Left cardiac atrium (tissue), 4 donors: ENCODE measurements at regions not wholly inside any gene's neighbourhood (a gene's known extent, or its start where the extent isn't known, plus 50 kb on each side); places are given as distances from the start of the nearest gene placed in this dataset.
A peak's percentile ranks its signal among the peaks of the same experiment; 100 is the strongest.
"Not testable (repeated sequence)": the region's sequence is repeated elsewhere in the genome, so short reads cannot be mapped to it uniquely, and the experiment has no call there.

Experiments
- ATAC-seq, 2 donors: fragments of 200-7000 bp; cut with Tn5 transposase; one replicate each; pipeline ENCODE4 v1.9.1; 2020; ENCODE audit warnings: mild to moderate bottlenecking in 2 of 2, moderate library complexity in 2 of 2
- DNase-seq: peaks from one replicate; pipeline ENCODE4 v3.0.0-alpha.2; 2020
- intact Hi-C, 2 donors: fragments of 100-400 bp; cut with DNase I; formaldehyde crosslinking; loops; one replicate each; pipeline versions ENCODE4 v1.14.1 to v1.15.1; 2022 to 2023
- donor health status: DM: no; HTN: yes; CAD: no.
- donor health status: DM: no; HTN: yes; CAD: no; lungs with severe emphysema.
- donor health status: DM: yes; HTN: yes; CAD: no.
- donor health status: Dilated cardiomyopathy.

DNA sequence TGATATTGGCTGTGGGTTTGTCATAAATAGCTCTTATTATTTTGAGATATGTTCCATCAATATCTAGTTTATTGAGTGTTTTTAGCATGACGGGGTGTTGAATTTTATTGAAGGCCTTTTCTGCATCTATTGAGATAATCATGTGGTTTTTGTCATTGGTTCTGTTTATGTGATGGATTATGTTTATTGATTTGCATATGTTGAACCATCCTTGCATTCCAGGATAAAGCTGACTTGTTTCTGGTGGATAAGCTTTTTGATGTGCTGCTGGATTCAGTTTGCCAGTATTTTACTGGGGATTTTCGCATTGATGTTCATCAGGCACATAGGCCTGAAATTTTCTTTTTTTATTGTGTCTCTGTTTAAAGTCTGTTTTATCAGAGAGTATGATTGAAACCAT lies 151.1 kb upstream of the CREB1 start:
- DNase-seq, ATAC-seq, intact Hi-C loops: not testable (repeated sequence)

DNA sequence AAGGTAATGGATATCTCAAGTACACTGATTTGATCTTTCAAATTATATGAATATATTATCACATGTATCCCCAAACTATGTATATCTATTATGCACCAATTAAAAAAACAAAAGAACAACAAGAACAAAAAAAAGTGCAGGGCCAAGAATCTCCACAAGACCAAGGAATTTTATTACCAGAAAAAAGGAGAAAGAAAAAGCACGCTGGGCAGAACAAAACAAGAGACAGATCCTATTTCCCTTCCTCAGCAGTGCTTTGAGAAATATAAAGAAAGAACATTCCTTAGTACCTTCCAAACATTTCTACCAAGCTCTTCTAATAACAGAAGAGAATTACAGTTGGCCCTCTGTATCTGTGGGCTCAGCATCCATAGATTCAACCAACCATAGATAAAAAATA lies 144.7 kb upstream of the CREB1 start:
- intact Hi-C loops = no loop called here
- no peak for ATAC-seq
- DNase-seq = no peak

DNA sequence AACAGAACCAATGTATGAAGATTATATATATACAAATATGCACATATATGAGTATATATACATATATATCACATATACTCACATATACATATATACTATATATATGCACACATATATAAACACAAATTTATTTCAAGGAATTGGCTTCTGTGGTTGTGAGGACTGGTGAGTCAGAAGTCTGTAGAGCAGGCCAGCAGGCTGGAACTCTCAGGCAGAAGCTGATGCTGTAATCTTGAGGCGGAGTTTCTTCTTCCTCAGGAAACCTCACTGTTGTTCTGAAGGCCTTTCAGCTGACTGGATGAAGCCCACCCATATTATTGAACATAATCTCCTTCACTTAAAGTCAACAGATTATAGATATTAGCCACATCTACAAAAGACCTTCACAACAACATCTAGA lies 143.9 kb upstream of the CREB1 start:
- DNase-seq (no peak), ATAC-seq (peak in 1 of 2 donors; percentile 30)
- intact Hi-C loops = no loop called here

DNA sequence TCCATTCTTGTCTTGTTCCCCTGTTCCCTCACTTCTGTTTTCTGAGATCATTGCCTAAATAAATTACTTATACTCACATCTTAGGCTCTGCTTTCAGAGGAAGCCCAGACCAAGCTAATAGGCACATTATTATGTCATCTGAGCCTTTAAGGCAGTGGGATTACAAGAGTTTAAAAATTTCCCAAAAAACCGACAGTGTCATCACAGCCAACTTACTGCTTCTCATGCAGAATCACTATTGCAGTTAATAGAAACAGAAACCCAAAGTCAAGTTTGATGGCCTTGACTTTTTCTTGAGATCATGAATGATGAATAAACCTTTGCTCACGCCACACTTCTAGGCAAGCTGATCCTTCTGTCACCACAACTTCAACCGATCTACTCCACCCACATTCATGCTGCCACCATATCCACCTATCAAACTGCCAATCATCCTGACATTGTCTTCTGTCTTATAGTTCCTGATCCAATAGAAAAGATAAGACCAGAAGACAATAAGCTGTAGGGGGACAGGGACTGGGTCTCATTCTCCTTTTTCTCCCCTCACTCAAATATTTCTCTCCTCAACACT lies 142.7 kb upstream of the CREB1 start:
- intact Hi-C loops = no loop called here
- ATAC-seq (no peak), DNase-seq (no peak)

DNA sequence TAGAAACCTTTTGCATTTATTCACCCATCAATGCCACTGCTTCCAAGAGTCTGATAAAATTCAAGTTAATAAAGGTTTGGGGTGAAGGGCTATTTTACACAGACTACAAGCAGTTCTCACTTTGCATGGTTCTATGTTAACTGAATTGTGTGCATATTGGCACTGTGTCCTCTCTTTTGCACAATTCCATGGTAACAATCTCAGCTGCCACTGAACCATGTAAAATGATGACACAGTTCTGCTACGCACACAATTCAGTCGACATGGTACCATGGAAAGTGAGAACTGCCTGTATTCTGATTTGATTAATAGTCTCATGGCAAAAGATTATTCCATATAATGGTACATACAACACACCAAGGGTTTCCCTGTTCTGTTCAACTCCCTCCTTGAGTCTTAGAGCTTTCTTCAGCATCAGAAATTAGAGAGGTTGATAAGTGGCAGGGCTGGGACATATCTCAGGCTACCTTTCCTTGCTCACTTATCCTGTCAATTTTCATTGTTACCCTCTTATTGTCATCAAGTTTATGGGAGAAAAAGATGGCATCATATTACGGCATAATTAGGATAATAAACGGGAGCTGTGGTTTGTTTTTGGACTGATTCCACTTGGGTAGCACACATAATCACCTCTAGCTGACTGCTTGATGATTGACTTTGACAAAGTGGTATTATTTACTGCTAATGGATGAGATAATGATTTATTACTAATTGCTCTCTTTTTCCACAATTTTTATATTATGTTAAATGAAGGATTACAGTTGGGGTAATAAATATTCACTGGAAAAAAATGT lies 139.3 kb upstream of the CREB1 start:
- ATAC-seq (no peak), DNase-seq (no peak)
- intact Hi-C loops = no loop called here

DNA sequence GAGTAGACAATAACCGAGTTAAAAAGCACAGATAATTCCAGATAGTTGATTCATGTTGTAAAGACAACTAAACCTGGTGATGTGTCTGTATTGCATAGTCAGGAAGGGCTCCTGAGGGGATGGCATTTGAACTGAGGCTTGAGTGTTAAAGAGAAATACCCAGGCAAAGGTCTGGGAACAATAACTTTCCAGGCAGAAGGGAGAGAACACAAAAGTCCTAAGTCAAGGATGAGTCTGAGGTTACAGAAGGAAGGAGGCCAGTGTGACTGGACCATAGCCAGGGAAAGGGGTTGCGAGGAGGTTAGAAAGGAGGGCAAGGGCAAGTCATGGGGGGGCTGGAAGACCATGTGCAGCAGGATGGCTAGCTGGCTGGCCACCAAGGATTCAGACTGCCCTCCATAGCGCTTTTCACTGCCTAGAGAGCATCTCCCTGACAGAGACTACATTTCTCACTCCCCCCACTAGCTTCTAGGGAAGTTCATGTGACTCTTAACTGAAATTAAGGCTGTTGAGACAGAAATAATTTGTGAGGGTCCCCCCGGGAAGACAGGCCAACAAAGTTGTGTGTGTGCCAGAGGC lies 135.5 kb upstream of the CREB1 start:
- intact Hi-C loops = no loop called here

DNA sequence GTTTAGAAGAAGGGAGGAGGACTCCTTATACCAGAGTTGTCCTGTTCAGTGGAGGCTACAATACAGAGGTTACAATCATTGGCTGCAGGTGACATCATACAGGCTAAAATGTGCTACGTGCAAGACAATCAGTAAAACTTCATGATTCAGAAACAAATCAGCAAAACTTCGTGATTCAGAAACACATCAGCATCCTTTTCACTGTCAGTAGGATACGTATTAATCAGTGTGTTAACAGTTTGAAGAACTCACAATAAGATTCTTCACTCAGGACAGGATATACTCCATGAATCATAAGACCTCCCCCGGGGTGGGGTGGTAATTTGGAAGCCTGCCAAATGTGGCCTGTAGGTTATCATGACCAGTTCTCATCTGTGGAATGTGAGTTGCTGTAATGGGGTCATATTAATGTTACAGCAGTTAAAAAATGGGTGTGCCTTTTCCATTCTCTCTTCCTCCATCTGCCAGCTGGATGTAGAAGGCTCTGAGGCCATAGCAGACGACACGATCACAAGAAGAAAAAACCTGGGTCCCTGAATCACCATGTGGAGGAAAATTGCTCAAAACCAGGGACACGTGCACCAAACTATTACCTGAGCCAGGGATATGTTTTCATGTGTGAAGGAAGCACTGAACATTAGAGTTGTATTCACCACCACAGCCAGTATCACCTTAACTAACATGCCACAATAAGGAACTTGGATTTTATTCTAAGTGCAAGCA lies 134.8 kb upstream of the CREB1 start:
- peak in 1 of 2 donors; percentile 95 for ATAC-seq
- intact Hi-C loops = no loop called here

More for the DNA sequence above, 135.5 kb upstream of the CREB1 start:
- DNase-seq = no peak
- ATAC-seq = peak in 1 of 2 donors; percentile 24

DNA sequence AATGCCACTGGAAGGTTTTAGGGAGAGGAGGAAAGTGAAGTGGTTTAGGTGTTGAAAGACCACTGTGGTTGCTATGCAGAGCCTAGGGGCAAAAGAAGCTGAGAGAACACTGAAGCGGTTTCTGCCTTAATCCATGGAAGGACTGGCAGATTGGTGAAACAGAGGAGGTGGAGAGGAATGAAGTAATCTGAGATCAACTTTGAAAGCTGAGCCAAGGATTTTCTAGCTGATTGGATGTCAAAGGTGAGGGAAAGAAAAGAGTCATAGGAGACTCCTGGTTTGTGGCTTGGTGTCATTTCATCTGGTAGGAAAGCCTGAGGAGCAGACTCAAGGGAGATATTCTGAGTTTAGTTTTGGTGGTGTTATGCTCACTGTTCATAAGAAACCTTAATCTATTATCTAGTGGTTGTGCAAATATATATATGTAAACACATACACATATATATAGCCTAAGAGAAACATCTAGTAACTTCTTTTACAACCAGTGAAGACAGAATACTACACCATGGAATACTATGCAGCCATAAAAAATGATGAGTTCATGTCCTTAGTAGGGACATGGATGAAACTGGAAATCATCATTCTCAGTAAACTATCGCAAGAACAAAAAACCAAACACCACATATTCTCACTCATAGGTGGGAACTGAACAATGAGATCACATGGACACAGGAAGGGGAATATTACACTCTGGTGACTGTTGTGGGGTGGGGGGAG lies 134.1 kb upstream of the CREB1 start:
- intact Hi-C loops = no loop called here
- ATAC-seq = no peak

More for the DNA sequence above, 134.8 kb upstream of the CREB1 start:
- DNase-seq = peak; percentile 64

DNA sequence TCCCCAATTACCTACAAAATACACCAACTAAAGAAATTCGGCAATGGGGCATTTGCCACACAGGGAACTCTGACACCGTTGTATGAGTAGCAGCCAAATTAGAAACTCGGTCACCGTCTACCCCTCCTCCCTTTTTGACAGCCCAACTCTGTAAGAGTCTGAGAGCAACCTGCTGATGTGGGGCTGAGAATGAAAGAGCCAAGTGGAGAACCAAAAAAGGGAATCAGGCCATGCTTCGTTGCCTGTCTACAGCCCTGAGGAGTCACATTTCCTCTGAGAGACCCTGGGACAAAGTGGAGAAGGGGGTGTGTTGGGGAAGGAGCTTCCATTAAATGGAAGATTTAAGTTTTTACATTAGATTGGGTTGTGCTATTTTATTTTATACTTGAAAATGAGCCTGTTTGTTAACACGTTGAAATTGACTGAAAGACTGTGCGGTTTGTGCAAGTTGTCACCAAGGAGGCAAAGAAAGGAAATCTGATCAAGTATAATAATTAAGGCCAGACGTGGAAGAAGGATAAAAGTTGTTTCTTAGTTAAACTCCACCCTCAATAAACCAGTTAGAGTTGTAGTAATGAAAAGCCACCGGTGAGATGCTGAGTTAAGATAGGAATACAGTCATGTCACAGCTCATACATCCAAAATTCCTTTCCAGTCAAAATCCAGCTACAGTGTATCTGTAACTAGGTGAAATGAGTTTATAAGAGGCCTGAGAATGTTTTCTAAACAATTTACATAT lies 131.7 kb upstream of the CREB1 start:
- intact Hi-C loops = no loop called here
- peak in 1 of 2 donors; percentile 30 for ATAC-seq
- DNase-seq = no peak

More for the DNA sequence above, 134.1 kb upstream of the CREB1 start:
- DNase-seq = no peak

DNA sequence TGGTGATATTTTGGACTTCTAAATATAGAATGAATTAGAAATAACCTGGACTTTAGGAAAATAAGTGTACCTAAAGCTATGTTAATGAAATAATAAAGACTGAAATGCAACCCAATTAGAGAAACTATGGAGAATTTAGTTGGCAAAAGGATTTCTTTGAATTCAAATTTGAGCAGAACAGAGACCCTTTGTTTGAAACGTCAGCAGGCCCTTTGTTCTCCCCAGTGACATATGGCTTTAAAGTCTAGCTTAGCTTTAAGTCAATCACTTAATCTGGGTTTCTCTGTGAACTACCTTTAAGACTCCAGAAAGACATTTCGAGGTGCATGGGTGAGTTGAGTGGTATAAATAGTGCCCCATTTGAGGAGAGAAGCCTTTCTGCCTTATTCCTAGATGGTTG lies 130.5 kb upstream of the CREB1 start:
- no peak for DNase-seq
- intact Hi-C loops = no loop called here
- no peak for ATAC-seq

DNA sequence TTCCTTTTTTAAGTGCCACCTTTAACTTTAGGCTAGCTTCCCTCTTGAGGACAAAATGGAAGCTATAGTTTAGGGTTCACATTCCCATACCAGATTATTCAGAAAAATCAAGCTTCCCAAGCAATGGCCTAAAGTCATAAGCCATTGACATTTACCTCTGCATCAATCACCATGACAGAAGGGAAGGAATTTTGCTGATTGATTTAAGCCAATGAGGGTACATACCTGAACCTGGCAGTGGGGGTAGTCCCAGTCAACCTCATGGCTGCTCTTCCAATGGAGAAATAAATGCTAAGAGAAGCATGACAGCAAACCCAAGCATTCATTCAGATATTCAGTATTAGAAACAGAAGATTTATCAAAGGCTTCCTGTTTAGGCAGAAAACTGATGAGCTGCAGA lies 128.4 kb upstream of the CREB1 start:
- intact Hi-C loops = no loop called here
- no peak for DNase-seq
- no peak for ATAC-seq

DNA sequence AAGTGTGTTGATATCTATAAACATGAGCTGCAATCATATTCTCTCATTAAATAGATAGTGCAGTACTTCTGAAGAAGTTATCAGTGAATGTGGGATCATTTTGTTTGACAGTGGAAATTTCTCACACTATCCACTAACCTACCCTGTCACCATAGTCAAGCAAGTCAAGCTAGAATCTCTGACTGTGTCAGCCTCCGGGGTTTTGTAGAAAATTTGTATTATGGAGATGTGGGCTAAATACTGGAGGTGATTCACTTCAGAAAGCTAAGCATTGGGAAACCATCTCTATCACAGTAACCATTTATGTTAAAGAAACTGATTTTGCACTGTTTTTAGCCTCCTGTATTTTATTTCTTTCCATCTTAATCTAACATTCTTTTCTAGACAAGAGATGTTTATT lies 126.6 kb upstream of the CREB1 start:
- no peak for ATAC-seq
- no peak for DNase-seq
- intact Hi-C loops = no loop called here

DNA sequence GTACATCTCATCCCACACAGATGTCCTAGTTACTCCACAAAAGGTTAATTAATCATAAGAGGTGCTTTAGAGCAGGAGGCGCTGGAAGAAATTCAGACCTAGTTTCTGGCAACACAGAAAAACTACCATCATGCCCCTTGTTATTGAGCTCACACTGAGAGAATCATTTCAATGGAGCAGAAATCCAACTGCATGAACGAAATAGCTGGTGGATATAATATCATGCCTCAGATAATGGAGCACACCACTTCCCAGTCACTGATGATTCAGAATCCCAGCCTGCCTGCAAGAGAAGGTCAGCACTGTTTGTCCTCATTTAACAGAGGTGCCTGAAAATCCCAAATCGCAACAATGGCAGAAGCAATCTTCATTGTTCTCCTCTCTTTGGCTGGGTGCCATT lies 125.8 kb upstream of the CREB1 start:
- DNase-seq = no peak
- intact Hi-C loops = no loop called here
- ATAC-seq = peak in 1 of 2 donors; percentile 78

DNA sequence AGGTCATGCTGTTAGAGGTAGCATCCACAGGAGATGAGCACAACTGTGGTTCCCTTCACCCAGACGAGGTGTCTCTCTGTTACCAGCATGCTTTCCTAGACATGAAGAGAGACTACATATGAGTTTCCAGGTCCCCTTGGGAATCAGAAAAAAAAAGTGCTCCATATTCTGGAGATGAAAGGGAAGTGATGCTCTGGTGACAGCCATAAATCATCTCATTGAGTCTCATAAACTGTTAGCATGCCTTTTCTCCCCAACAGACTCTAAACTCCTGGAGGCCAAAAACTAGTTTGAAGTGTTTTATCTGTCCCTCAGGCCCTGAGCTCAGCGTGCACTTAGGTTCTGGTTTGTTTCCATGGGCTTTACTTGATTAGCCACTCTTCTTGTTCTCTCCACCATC lies 124.6 kb upstream of the CREB1 start:
- intact Hi-C loops = loop anchor here in 1 of 2 donors (5.0 kb wide), 1 partner anchor 68 kb away; no protein-coding TSS in a partner anchor
- ATAC-seq (no peak), DNase-seq (no peak)

DNA sequence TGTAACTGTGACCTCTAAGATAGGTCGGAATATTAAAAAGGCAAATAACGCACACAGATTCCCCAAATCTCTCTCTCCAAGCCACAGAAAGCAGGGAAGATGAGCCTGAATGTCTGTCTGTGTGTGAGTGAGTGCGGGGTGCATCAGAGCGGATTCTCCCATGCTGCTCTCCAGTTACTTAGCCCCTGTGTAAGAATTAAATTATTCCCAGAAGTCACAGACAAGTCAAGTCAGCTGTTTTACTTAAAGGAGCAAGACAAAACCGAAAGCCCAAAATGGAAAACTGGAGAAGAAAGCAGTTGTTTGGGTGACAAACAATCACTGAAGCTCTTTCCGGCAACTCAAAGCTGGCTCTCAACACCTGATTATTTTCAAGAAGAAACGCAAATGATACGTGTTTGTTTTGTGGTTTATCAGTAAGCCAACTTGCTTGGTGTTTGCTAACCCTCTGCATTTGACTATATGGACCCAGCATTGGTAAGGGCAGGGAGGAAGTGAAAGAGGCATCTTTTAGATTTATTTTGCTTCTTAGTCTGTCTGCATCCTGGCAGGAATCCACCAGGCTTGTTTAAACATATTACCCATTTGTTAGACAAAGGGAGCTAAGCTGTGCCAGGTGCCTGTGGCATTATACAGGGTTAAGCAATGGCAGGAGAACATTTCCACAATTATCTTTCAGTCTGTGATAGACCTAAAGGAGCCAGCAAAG lies 121.5 kb upstream of the CREB1 start:
- ATAC-seq (no peak), DNase-seq (no peak)
- intact Hi-C loops = loop anchor here in 1 of 2 donors (5.0 kb wide), 1 partner anchor 71 kb away; no protein-coding TSS in a partner anchor

DNA sequence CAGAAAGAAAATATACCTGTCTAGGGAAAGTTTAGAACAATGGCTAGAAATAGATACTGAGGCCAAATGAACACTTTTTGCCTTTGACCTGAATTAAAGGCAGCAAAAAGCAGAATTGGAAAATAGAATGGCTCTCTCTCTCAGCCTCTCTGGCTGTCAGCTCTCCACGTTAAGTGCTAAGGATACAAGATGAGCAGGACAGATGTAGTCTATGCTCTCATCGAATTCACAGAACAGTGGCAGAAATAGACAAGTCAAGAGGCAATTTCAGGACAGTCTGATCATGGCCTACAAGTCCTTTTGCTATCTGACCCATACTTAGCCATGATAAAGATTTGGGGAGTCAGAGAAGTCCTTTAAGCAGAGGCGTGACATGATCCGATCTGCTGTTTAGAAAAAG lies 120.2 kb upstream of the CREB1 start:
- ATAC-seq (peak; percentile 44 to 73), DNase-seq (no peak)
- intact Hi-C loops = loop anchor here in 1 of 2 donors (5.0 kb wide), 1 partner anchor 72 kb away; no protein-coding TSS in a partner anchor

DNA sequence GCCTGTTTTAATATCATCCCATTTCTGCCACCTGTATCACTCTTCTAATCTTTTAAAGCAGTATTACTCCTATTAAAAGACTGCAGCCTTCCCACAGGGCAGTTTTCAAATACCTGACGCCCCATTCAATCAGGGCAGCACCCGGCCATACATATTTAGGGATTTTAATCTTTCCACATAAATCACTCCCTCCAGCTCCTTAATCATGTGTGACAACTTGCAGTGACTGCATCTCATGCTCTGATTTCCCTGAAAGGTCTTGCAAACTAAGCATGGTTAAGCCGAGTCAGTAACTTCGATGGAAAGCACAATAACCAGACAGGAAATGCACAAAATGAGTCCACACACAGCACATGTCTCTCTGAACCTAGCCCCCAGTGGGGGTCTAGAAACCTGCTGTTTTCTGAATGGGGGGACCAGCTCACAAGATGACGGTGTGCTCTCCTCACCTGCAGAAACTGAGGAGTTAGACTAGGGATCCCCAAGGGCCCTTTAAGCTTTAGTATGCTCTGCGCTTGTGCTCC lies 116.9 kb upstream of the CREB1 start:
- intact Hi-C loops = no loop called here
- DNase-seq = no peak
- ATAC-seq = no peak
